H1 (cell line): ENCODE measurements at regions not wholly inside any gene's neighbourhood (a gene's known extent, or its start where the extent isn't known, plus 50 kb on each side); places are given as distances from the start of the nearest gene placed in this dataset.
"Not testable (repeated sequence)": the region's sequence is repeated elsewhere in the genome, so short reads cannot be mapped to it uniquely, and the experiment has no call there.

Source experiments
- CTCF ChIA-PET: fragments of 300-600 bp; sonication (Branson Sonifier 250); formaldehyde crosslinking; loops from one replicate; lab custom pipeline; 2021; ENCODE audit not compliant: partially characterized antibody; lab: Charles Lee
- POLR2A ChIA-PET: fragments of 300-600 bp; sonication (Branson Sonifier 250); formaldehyde crosslinking; loops from one replicate; lab custom pipeline; 2021; ENCODE audit warnings: inconsistent platforms; ENCODE audit not compliant: partially characterized antibody; lab: Charles Lee
- DNase-seq, 2 experiments: peaks; one replicate each; pipeline versions ENCODE4 v3.0.0 to v3.0.0-alpha.2; 2010 to 2022; ENCODE audit warnings: low spot score in 2 of 2, low read depth in 1 of 2, mixed read lengths in 1 of 2
- FAIRE-seq: peaks from 2 replicates; lab custom pipeline; 2011; peaks lifted over from hg19 to GRCh38; lab: Jason Lieb, UNC
- H2AFZ ChIP-seq: 2 replicates; pipeline ENCODE4 v1.8.1; 2012; ENCODE audit warnings: low read length, inconsistent platforms
- H2AK5ac ChIP-seq: 2 replicates; pipeline ENCODE4 v1.6.1; 2013; ENCODE audit warnings: low read depth, low read length
- H2BK120ac ChIP-seq: replicated peaks from 2 replicates; pipeline ENCODE3; 2013; ENCODE audit warnings: low read depth, low read length, inconsistent platforms
- H2BK12ac ChIP-seq: 2 replicates; pipeline ENCODE4 v1.6.1; 2013; ENCODE audit warnings: low read depth, low read length
- H2BK15ac ChIP-seq: 2 replicates; pipeline ENCODE4 v1.6.1; 2013; ENCODE audit warnings: low read length
- H2BK20ac ChIP-seq: 2 replicates; pipeline ENCODE4 v1.6.1; 2013; ENCODE audit warnings: low read length
- H2BK5ac ChIP-seq: 2 replicates; pipeline ENCODE4 v1.6.1; 2013; ENCODE audit warnings: low read depth, low read length
- H3K14ac ChIP-seq: 2 replicates; pipeline ENCODE4 v1.6.1; 2013; ENCODE audit warnings: inconsistent platforms; ENCODE audit not compliant: insufficient read length
- H3K18ac ChIP-seq: 2 replicates; pipeline ENCODE4 v1.6.1; 2013; ENCODE audit warnings: low read length; ENCODE audit errors: extremely low read depth
- H3K23ac ChIP-seq: 2 replicates; pipeline ENCODE4 v1.6.1; 2013; ENCODE audit warnings: inconsistent platforms; ENCODE audit not compliant: insufficient read length
- H3K23me2 ChIP-seq: 2 replicates; pipeline ENCODE4 v1.6.1; 2013; ENCODE audit warnings: low read depth, low read length
- H3K27ac ChIP-seq: 2 replicates; pipeline ENCODE4 v1.6.1; 2011; ENCODE audit warnings: low read depth, low read length, inconsistent platforms
- H3K27me3 ChIP-seq, 4 experiments: replicated peaks in 1 of 4; 1 replicate in 1 of 4; 2 replicates in 3 of 4; pipeline versions ENCODE4 v1.6.1 to v1.8.1; 2011 to 2013; ENCODE audit warnings: low read length in 3 of 4, mild to moderate bottlenecking in 3 of 4, inconsistent platforms in 2 of 4, mixed read lengths in 2 of 4, moderate library complexity in 1 of 4; ENCODE audit not compliant: control insufficient read depth in 3 of 4, insufficient read depth in 3 of 4; ENCODE audit errors: extremely low read depth in 1 of 4
- H3K36me3 ChIP-seq, 4 experiments: 2 replicates each; pipeline versions ENCODE4 v1.6.1 to v1.8.1; 2011 to 2013; ENCODE audit warnings: mild to moderate bottlenecking in 4 of 4, low read length in 3 of 4, moderate library complexity in 2 of 4, control low read depth in 1 of 4, inconsistent platforms in 1 of 4; ENCODE audit not compliant: insufficient read depth in 4 of 4, control insufficient read depth in 2 of 4
- H3K4ac ChIP-seq: replicated peaks from 2 replicates; pipeline ENCODE3; 2013; ENCODE audit warnings: low read length, low read depth, mixed read lengths, inconsistent platforms; ENCODE audit not compliant: insufficient read length
- H3K4me1 ChIP-seq, 4 experiments: replicated peaks in 1 of 4; 1 replicate in 1 of 4; 2 replicates in 3 of 4; pipeline versions ENCODE4 v1.6.1 to v1.8.1; 2011 to 2013; ENCODE audit warnings: low read length in 3 of 4, inconsistent platforms in 2 of 4, mixed read lengths in 1 of 4; ENCODE audit not compliant: insufficient read depth in 4 of 4, control insufficient read depth in 3 of 4
- H3K4me2 ChIP-seq, 2 experiments: 2 replicates each; pipeline versions ENCODE4 v1.6.1 to v1.8.1; 2011 to 2013; ENCODE audit warnings: low read depth in 2 of 2, low read length in 2 of 2, control low read depth in 1 of 2, inconsistent platforms in 1 of 2, mild to moderate bottlenecking in 1 of 2; ENCODE audit not compliant: insufficient read depth in 1 of 2
- H3K4me3 ChIP-seq, 4 experiments: fragments of 200-600, 300-600 bp in 1 of 4; sonication (generic), shearing (Covaris generic), sonication (Bioruptor Twin) in 1 of 4; 2 replicates each; pipeline versions ENCODE4 v1.5.1 to v1.8.1; 2011 to 2016; ENCODE audit warnings: low read length in 4 of 4, low read depth in 3 of 4, control low read depth in 2 of 4, inconsistent platforms in 2 of 4, mild to moderate bottlenecking in 2 of 4, mixed read lengths in 1 of 4, moderate library complexity in 1 of 4; ENCODE audit not compliant: insufficient read depth in 2 of 4; ENCODE audit errors: extremely low read depth in 1 of 4
- H3K56ac ChIP-seq: replicated peaks from 2 replicates; pipeline ENCODE3; 2013; ENCODE audit warnings: low read depth, mild to moderate bottlenecking, mixed read lengths, low read length, inconsistent platforms; ENCODE audit not compliant: insufficient read length
- H3K79me1 ChIP-seq: 2 replicates; pipeline ENCODE4 v1.6.1; 2013; ENCODE audit warnings: low read depth, low read length, control low read depth
- H3K79me2 ChIP-seq, 2 experiments: 2 replicates each; pipeline versions ENCODE4 v1.6.1 to v1.8.1; 2012 to 2013; ENCODE audit warnings: low read length in 2 of 2, mild to moderate bottlenecking in 2 of 2, inconsistent platforms in 1 of 2; ENCODE audit not compliant: insufficient read depth in 2 of 2, control insufficient read depth in 1 of 2
- H3K9ac ChIP-seq, 4 experiments: replicated peaks in 1 of 4; 1 replicate in 1 of 4; 2 replicates in 3 of 4; pipeline versions ENCODE4 v1.6.1 to v1.8.1; 2011 to 2013; ENCODE audit warnings: low read depth in 3 of 4, low read length in 3 of 4, control low read depth in 2 of 4, mild to moderate bottlenecking in 2 of 4, moderate library complexity in 2 of 4, inconsistent platforms in 1 of 4; ENCODE audit errors: extremely low read depth in 1 of 4
- H3K9me3 ChIP-seq, 2 experiments: 2 replicates each; pipeline versions ENCODE4 v1.6.1 to v1.8.1; 2012 to 2013; ENCODE audit warnings: mild to moderate bottlenecking in 2 of 2, moderate library complexity in 2 of 2, control low read depth in 1 of 2, inconsistent platforms in 1 of 2, low read depth in 1 of 2, low read length in 1 of 2, mixed read lengths in 1 of 2; ENCODE audit not compliant: insufficient read depth in 2 of 2
- H4K20me1 ChIP-seq, 2 experiments: replicated peaks in 1 of 2; 2 replicates each; pipeline versions ENCODE3 to v1.8.1; 2011 to 2013; ENCODE audit warnings: inconsistent platforms in 2 of 2, low read length in 2 of 2, mild to moderate bottlenecking in 1 of 2; ENCODE audit not compliant: insufficient read depth in 2 of 2, control insufficient read depth in 1 of 2
- H4K5ac ChIP-seq: 2 replicates; pipeline ENCODE4 v1.6.1; 2013; ENCODE audit warnings: low read length, low read depth, mixed read lengths, inconsistent platforms; ENCODE audit not compliant: insufficient read length
- H4K8ac ChIP-seq: 2 replicates; pipeline ENCODE4 v1.8.0; 2013; ENCODE audit warnings: mild to moderate bottlenecking, moderate library complexity, low read length, inconsistent platforms; ENCODE audit not compliant: insufficient read depth; ENCODE audit errors: extremely low read depth
- H4K91ac ChIP-seq: replicated peaks from 2 replicates; pipeline ENCODE3; 2013; ENCODE audit warnings: low read length, mixed read lengths, inconsistent platforms; ENCODE audit not compliant: insufficient read length
- CBX8 ChIP-seq: fragments of 300-800, 300-1000 bp; sonication (generic); IDR thresholded peaks from 2 replicates; pipeline ENCODE4 v1.7.1; 2016; ENCODE audit warnings: low read depth, low read length, borderline replicate concordance
- KDM4A ChIP-seq: IDR thresholded peaks from one replicate; pipeline ENCODE4 v1.7.1; 2012; ENCODE audit warnings: low read depth, mild to moderate bottlenecking, moderate library complexity, low read length, inconsistent platforms; ENCODE audit not compliant: severe bottlenecking
- SIN3A ChIP-seq, 2 experiments: IDR thresholded peaks in 1 of 2; conservative IDR thresholded peaks in 1 of 2; 2 replicates each; pipeline ENCODE4 v1.6.1; 2011 to 2012; ENCODE audit warnings: low read length in 2 of 2, improper control_type of control experiment in 1 of 2, low read depth in 1 of 2, mild to moderate bottlenecking in 1 of 2
- WGBS, 2 experiments: shearing (Covaris generic) in 1 of 2; methylation state at CpG; one replicate each; pipeline versions ENCODE4 v1.1.6 to v1.1.7; 2013 to 2015; ENCODE audit warnings: low lambda C conversion rate in 2 of 2, mixed read lengths in 2 of 2, inconsistent platforms in 1 of 2, low coverage in 1 of 2, missing lambda C conversion rate in 1 of 2; ENCODE audit not compliant: insufficient replicate concordance in 2 of 2, insufficient coverage in 1 of 2, insufficient read length in 1 of 2; ENCODE audit errors: extremely low coverage in 1 of 2, missing lambda C conversion rate in 1 of 2; 5-methylcytosine and 5-hydroxymethylcytosine counted together
- TF ChIP-seq, protein P1 (sequence below): IDR thresholded peaks from 2 replicates; pipeline ENCODE4 v1.6.1; 2012; ENCODE audit warnings: inconsistent platforms

DNA sequence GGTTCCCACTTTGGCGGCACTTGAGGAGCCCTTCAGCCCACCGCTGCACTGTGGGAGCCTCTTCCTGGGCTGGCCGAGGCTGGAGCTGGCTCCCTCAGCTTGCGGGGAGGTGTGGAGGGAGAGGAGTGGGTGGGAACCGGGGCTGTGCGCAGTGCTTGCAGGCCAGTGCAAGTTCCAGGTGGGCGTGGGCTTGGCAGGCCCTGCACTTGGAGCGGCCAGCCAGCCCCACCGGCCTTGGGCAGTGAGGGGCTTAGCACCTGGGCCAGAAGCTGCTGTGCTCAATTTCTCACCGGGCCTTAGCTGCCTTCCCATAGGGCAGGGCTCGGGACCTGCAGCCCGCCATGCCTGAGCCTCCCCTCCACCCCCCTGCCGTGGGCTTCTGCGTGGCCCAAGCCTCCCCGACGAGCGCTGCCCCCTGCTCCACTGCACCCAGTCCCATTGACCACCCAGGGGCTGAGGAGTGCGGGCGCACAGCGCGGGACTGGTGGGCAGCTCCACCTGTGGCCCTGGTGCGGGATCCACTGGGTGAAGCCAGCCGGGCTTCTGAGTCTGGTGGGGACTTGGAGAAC lies 474.3 kb downstream of the MID1IP1 start (continued):
- TF ChIP-seq SIN3A (conservative IDR thresholded peaks at IDR 0.05 in 1 of 2, IDR thresholded peaks at IDR 0.05 in 1 of 2; ENCODE audit: low read depth in 1 of 2, low read length in 2 of 2) (no peak), CBX8 (no peak), KDM4A (no peak)
- TF ChIP-seq, protein P1, sequence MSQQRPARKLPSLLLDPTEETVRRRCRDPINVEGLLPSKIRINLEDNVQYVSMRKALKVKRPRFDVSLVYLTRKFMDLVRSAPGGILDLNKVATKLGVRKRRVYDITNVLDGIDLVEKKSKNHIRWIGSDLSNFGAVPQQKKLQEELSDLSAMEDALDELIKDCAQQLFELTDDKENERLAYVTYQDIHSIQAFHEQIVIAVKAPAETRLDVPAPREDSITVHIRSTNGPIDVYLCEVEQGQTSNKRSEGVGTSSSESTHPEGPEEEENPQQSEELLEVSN, result no peak

DNA sequence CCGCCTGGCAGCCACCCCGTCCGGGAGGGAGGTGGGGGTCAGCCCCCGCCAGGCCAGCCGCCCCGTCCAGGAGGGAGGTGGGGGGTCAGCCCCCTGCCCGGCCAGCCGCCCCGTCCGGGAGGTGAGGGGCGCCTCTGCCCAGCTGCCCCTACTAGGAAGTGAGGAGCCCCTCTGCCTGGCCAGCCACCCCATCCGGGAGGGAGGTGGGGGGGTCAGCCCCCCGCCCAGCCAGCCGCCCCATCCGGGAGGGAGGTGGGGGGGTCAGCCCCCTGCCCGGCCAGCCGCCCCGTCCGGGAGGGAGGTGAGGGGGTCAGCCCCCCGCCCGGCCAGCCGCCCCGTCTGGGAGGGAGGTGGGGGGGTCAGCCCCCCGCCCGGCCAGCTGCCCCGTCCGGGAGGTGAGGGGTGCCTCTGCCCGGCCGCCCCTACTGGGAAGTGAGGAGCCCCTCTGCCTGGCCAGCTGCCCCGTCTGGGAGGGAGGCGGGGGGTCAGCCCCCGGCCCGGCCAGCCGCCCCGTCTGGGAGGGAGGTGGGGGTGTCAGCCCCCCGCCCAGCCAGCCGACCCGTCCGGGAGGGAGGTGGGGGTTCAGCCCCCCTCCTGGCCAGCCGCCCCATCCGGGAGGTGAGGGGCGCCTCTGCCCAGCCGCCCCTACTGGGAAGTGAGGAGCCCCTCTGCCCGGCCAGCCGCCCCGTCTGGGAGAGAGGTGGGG lies 476.6 kb downstream of the MID1IP1 start:
- H2BK15ac ChIP-seq, H4K20me1 ChIP-seq, H3K56ac ChIP-seq, H3K14ac ChIP-seq, H2BK12ac ChIP-seq, H3K27me3 ChIP-seq, H3K4me3 ChIP-seq, H4K91ac ChIP-seq, POLR2A ChIA-PET, DNase-seq, H4K5ac ChIP-seq, H2AFZ ChIP-seq, H3K79me2 ChIP-seq, H3K18ac ChIP-seq, H3K4me1 ChIP-seq, H3K23me2 ChIP-seq, H2BK5ac ChIP-seq, H3K9me3 ChIP-seq, H3K23ac ChIP-seq, H3K79me1 ChIP-seq, H2BK120ac ChIP-seq, H2AK5ac ChIP-seq, H3K27ac ChIP-seq, FAIRE-seq, H3K4ac ChIP-seq, H3K36me3 ChIP-seq, H3K9ac ChIP-seq, H3K4me2 ChIP-seq, H4K8ac ChIP-seq, CTCF ChIA-PET, H2BK20ac ChIP-seq: not testable (repeated sequence)
- no CpG with 5 or more reads among the region's 46 CpGs for WGBS, 2 experiments
